WTC11 (cell line): ENCODE measurements at regions not wholly inside any gene's neighbourhood (a gene's known extent, or its start where the extent isn't known, plus 50 kb on each side); places are given as distances from the start of the nearest gene placed in this dataset.

Experiments
- ATAC-seq: fragments of 200-7000 bp; cut with Tn5 transposase; 2 replicates; pipeline ENCODE4 v1.10.0; 2021; ENCODE audit warnings: mild to moderate bottlenecking, moderate library complexity
- CTCF ChIA-PET: fragments of 300-600 bp; sonication (Branson Sonifier 250); formaldehyde crosslinking; loops from one replicate; lab custom pipeline; 2021; ENCODE audit warnings: antibody characterized with exemption; lab: Charles Lee
- POLR2A ChIA-PET: fragments of 350-600 bp; sonication (Branson Sonifier 250); formaldehyde crosslinking; loops from one replicate; lab custom pipeline; 2021; ENCODE audit warnings: antibody characterized with exemption; lab: Charles Lee
- DNase-seq: peaks from one replicate; pipeline ENCODE4 v3.0.0; 2021; ENCODE audit warnings: low spot score
- H3K27ac Mint-ChIP-seq: 2 replicates; pipeline ENCODE4 v1.8.0; 2021; ENCODE audit warnings: mixed read lengths
- H3K27me3 Mint-ChIP-seq: 2 replicates; pipeline ENCODE4 v1.8.0; 2021; ENCODE audit warnings: low read depth, mild to moderate bottlenecking, moderate library complexity, mixed read lengths
- H3K36me3 Mint-ChIP-seq: 2 replicates; pipeline ENCODE4 v1.8.0; 2021; ENCODE audit warnings: mixed read lengths
- H3K4me1 Mint-ChIP-seq: 2 replicates; pipeline ENCODE4 v1.8.0; 2022; ENCODE audit warnings: mixed read lengths
- H3K4me3 Mint-ChIP-seq: 2 replicates; pipeline ENCODE4 v1.8.0; 2021; ENCODE audit warnings: mild to moderate bottlenecking, moderate library complexity, mixed read lengths
- H3K9me3 Mint-ChIP-seq: 2 replicates; pipeline ENCODE4 v1.8.0; 2021; ENCODE audit warnings: mixed read lengths
- CBFB ChIP-seq: sonication (generic); formaldehyde crosslinking; IDR thresholded peaks from 2 replicates; pipeline ENCODE4 v1.8.1; 2022; ENCODE audit warnings: mild to moderate bottlenecking, low read depth, missing genetic modification reagents
- GRHL2 ChIP-seq: fragments of 250-450 bp; sonication (Bioruptor Pico); IDR thresholded peaks from 2 replicates; pipeline ENCODE4 v1.8.0; 2022; ENCODE audit warnings: mild to moderate bottlenecking, moderate library complexity; ENCODE audit not compliant: insufficient replicate concordance, severe bottlenecking
- MYBL2 ChIP-seq: sonication (generic); formaldehyde crosslinking; IDR thresholded peaks from 2 replicates; pipeline ENCODE4 v1.8.1; 2023; ENCODE audit warnings: mild to moderate bottlenecking, moderate library complexity, missing genetic modification reagents
- NFATC4 ChIP-seq: fragments of 250-450 bp; sonication (Bioruptor Pico); IDR thresholded peaks from 2 replicates; pipeline ENCODE4 v1.9.0; 2021; ENCODE audit warnings: mild to moderate bottlenecking
- NFYB ChIP-seq: sonication (generic); formaldehyde crosslinking; conservative IDR thresholded peaks from 2 replicates; pipeline ENCODE4 v1.8.0; 2022; ENCODE audit warnings: low read depth, missing genetic modification reagents
- NR1H2 ChIP-seq: sonication (generic); formaldehyde crosslinking; IDR thresholded peaks from 2 replicates; pipeline ENCODE4 v1.9.0; 2021; ENCODE audit warnings: mild to moderate bottlenecking, moderate library complexity, missing genetic modification reagents
- OVOL2 ChIP-seq: fragments of 250-450 bp; sonication (Bioruptor Pico); IDR thresholded peaks from 2 replicates; pipeline ENCODE4 v1.9.0; 2021; ENCODE audit warnings: mild to moderate bottlenecking, borderline replicate concordance
- PRRX2 ChIP-seq: fragments of 250-450 bp; sonication (Bioruptor Pico); IDR thresholded peaks from 2 replicates; pipeline ENCODE4 v1.8.0; 2021; ENCODE audit warnings: mild to moderate bottlenecking
- USF1 ChIP-seq: sonication (generic); formaldehyde crosslinking; IDR thresholded peaks from 2 replicates; pipeline ENCODE4 v1.8.0; 2022; ENCODE audit warnings: mild to moderate bottlenecking, missing genetic modification reagents
- ZMAT4 ChIP-seq: fragments of 250-450 bp; sonication (Bioruptor Pico); IDR thresholded peaks from 2 replicates; pipeline ENCODE4 v1.9.0; 2021; ENCODE audit warnings: mild to moderate bottlenecking
- ZNF219 ChIP-seq: sonication (generic); formaldehyde crosslinking; IDR thresholded peaks from 2 replicates; pipeline ENCODE4 v1.8.0; 2023; ENCODE audit warnings: missing genetic modification reagents, mild to moderate bottlenecking, borderline replicate concordance
- ZNF263 ChIP-seq: sonication (generic); formaldehyde crosslinking; IDR thresholded peaks from 2 replicates; pipeline ENCODE4 v1.8.1; 2022; ENCODE audit warnings: low read depth, mild to moderate bottlenecking, moderate library complexity, missing genetic modification reagents
- ZNF416 ChIP-seq: fragments of 250-450 bp; sonication (Bioruptor Pico); IDR thresholded peaks from 2 replicates; pipeline ENCODE4 v1.9.0; 2021; ENCODE audit warnings: mild to moderate bottlenecking, inconsistent platforms
- ZNF532 ChIP-seq: fragments of 250-450 bp; sonication (Bioruptor Pico); IDR thresholded peaks from 2 replicates; pipeline ENCODE4 v1.9.0; 2021; ENCODE audit warnings: mild to moderate bottlenecking, borderline replicate concordance
- ZSCAN18 ChIP-seq: fragments of 250-450 bp; sonication (Bioruptor Pico); IDR thresholded peaks from 2 replicates; pipeline ENCODE4 v2.1.2; 2022; ENCODE audit warnings: mild to moderate bottlenecking, moderate library complexity
- TF ChIP-seq, protein P1 (sequence below): sonication (generic); formaldehyde crosslinking; IDR thresholded peaks from 2 replicates; pipeline ENCODE4 v1.8.0; 2022; ENCODE audit warnings: missing genetic modification reagents
- TF ChIP-seq, protein P2 (sequence below): sonication (generic); formaldehyde crosslinking; IDR thresholded peaks from 2 replicates; pipeline ENCODE4 v1.8.1; 2023; ENCODE audit warnings: mild to moderate bottlenecking, missing genetic modification reagents
- TF ChIP-seq, protein P3 (sequence below): fragments of 200-600 bp; IDR thresholded peaks from 2 replicates; pipeline ENCODE4 v1.8.0; 2022; ENCODE audit warnings: antibody characterized with exemption
- TF ChIP-seq, protein P4 (sequence below): sonication (generic); formaldehyde crosslinking; conservative IDR thresholded peaks from 2 replicates; pipeline ENCODE4 v1.8.1; 2022; ENCODE audit warnings: mild to moderate bottlenecking, missing genetic modification reagents

- TF ChIP-seq, protein P1, sequence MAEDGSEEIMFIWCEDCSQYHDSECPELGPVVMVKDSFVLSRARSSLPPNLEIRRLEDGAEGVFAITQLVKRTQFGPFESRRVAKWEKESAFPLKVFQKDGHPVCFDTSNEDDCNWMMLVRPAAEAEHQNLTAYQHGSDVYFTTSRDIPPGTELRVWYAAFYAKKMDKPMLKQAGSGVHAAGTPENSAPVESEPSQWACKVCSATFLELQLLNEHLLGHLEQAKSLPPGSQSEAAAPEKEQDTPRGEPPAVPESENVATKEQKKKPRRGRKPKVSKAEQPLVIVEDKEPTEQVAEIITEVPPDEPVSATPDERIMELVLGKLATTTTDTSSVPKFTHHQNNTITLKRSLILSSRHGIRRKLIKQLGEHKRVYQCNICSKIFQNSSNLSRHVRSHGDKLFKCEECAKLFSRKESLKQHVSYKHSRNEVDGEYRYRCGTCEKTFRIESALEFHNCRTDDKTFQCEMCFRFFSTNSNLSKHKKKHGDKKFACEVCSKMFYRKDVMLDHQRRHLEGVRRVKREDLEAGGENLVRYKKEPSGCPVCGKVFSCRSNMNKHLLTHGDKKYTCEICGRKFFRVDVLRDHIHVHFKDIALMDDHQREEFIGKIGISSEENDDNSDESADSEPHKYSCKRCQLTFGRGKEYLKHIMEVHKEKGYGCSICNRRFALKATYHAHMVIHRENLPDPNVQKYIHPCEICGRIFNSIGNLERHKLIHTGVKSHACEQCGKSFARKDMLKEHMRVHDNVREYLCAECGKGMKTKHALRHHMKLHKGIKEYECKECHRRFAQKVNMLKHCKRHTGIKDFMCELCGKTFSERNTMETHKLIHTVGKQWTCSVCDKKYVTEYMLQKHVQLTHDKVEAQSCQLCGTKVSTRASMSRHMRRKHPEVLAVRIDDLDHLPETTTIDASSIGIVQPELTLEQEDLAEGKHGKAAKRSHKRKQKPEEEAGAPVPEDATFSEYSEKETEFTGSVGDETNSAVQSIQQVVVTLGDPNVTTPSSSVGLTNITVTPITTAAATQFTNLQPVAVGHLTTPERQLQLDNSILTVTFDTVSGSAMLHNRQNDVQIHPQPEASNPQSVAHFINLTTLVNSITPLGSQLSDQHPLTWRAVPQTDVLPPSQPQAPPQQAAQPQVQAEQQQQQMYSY (CRISPR knock-in tag): no peak
- TF ChIP-seq, protein P2, sequence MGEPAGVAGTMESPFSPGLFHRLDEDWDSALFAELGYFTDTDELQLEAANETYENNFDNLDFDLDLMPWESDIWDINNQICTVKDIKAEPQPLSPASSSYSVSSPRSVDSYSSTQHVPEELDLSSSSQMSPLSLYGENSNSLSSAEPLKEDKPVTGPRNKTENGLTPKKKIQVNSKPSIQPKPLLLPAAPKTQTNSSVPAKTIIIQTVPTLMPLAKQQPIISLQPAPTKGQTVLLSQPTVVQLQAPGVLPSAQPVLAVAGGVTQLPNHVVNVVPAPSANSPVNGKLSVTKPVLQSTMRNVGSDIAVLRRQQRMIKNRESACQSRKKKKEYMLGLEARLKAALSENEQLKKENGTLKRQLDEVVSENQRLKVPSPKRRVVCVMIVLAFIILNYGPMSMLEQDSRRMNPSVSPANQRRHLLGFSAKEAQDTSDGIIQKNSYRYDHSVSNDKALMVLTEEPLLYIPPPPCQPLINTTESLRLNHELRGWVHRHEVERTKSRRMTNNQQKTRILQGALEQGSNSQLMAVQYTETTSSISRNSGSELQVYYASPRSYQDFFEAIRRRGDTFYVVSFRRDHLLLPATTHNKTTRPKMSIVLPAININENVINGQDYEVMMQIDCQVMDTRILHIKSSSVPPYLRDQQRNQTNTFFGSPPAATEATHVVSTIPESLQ (CRISPR knock-in tag): no peak
- TF ChIP-seq ZNF416 (CRISPR knock-in tag) (no peak), OVOL2 (CRISPR knock-in tag) (no peak), ZSCAN18 (CRISPR knock-in tag) (no peak), NFYB (CRISPR knock-in tag) (no peak)
Observed at GRCh38 chr18:79581911-79582310, 97.7 kb upstream of the CTDP1 start (continued).

DNA sequence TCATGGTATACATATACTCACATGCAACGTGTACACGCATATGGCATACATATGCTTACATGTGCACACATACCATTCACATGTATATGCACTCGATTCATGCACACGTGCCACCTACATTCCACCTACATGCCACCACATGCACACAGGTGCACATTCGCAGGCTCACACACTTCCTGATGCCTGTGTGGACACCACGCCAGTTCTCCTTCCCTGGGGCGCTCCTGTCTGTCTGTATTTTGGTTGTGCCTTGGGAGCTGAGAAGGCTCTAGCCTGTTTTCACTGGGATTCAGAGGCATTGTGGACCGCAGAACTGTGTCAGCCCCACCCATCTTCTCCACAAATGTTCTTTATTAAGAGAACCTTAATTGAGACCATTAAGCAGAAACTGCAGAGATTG is 96.6 kb upstream of the CTDP1 start:
- no peak overlapping the region for H3K4me3 Mint-ChIP-seq
- DNase-seq: no peak
- CTCF ChIA-PET: no interaction called here
- H3K27me3 Mint-ChIP-seq: no peaks in the 10 kb centered on the region; the same call in 1 of the 2 replicates
- POLR2A ChIA-PET: interaction anchor here (0.7 kb wide), 1 partner anchor 763 kb away, joined by 3 read pairs; no protein-coding TSS in a partner anchor
- H3K36me3 Mint-ChIP-seq: no peaks in the 10 kb centered on the region
- H3K27ac Mint-ChIP-seq: peak overlapping the region; percentile 76; the same call in 1 of the 2 replicates
- ATAC-seq: no peak
- peaks cover 4% of the 10 kb centered on the region; the same call in 1 of the 2 replicates for H3K4me1 Mint-ChIP-seq
- H3K9me3 Mint-ChIP-seq: peaks cover 10% of the 10 kb centered on the region; the same call in 1 of the 2 replicates
- TF ChIP-seq ZNF532 (CRISPR knock-in tag) (no peak), GRHL2 (CRISPR knock-in tag) (no peak), CBFB (CRISPR knock-in tag) (no peak), NR1H2 (CRISPR knock-in tag) (no peak), USF1 (no peak), ZNF219 (CRISPR knock-in tag) (no peak), PRRX2 (CRISPR knock-in tag) (no peak), ZNF263 (no peak), ZMAT4 (CRISPR knock-in tag) (no peak), NFATC4 (CRISPR knock-in tag) (no peak), ZSCAN18 (CRISPR knock-in tag) (no peak), MYBL2 (no peak)
- TF ChIP-seq, protein P3, sequence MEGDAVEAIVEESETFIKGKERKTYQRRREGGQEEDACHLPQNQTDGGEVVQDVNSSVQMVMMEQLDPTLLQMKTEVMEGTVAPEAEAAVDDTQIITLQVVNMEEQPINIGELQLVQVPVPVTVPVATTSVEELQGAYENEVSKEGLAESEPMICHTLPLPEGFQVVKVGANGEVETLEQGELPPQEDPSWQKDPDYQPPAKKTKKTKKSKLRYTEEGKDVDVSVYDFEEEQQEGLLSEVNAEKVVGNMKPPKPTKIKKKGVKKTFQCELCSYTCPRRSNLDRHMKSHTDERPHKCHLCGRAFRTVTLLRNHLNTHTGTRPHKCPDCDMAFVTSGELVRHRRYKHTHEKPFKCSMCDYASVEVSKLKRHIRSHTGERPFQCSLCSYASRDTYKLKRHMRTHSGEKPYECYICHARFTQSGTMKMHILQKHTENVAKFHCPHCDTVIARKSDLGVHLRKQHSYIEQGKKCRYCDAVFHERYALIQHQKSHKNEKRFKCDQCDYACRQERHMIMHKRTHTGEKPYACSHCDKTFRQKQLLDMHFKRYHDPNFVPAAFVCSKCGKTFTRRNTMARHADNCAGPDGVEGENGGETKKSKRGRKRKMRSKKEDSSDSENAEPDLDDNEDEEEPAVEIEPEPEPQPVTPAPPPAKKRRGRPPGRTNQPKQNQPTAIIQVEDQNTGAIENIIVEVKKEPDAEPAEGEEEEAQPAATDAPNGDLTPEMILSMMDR: no peak
- TF ChIP-seq, protein P4, sequence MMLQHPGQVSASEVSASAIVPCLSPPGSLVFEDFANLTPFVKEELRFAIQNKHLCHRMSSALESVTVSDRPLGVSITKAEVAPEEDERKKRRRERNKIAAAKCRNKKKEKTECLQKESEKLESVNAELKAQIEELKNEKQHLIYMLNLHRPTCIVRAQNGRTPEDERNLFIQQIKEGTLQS (CRISPR knock-in tag): no peak
